ENCODE measurements at regions not wholly inside any gene's neighbourhood (a gene's known extent, or its start where the extent isn't known, plus 50 kb on each side); places are given as distances from the start of the nearest gene placed in this dataset.

DNA sequence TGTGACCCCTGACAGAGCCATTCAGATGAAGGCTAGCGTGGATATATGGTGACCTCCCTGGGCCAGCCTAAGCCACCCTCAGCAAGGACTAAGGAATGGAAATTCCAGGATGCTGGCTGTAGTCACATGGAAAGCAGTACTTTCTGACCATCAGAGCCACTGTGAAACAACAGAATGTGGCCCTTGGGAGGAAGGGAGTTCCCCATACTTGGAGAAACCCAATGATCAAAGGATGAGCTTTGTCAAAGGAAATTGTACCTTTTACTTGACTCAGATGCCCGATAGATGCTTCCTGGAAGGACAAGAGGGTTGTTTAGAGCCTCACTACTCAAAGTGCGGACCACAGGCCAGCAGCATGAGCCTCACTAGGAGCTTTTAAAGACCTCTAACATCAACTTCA, 484.5 kb upstream of the PROK2 start:
- TF ChIP-seq POLR2A (IDR thresholded peaks at IDR 0.05): no peak
- TF ChIP-seq, protein P1, sequence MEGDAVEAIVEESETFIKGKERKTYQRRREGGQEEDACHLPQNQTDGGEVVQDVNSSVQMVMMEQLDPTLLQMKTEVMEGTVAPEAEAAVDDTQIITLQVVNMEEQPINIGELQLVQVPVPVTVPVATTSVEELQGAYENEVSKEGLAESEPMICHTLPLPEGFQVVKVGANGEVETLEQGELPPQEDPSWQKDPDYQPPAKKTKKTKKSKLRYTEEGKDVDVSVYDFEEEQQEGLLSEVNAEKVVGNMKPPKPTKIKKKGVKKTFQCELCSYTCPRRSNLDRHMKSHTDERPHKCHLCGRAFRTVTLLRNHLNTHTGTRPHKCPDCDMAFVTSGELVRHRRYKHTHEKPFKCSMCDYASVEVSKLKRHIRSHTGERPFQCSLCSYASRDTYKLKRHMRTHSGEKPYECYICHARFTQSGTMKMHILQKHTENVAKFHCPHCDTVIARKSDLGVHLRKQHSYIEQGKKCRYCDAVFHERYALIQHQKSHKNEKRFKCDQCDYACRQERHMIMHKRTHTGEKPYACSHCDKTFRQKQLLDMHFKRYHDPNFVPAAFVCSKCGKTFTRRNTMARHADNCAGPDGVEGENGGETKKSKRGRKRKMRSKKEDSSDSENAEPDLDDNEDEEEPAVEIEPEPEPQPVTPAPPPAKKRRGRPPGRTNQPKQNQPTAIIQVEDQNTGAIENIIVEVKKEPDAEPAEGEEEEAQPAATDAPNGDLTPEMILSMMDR (IDR thresholded peaks at IDR 0.05): no peak

All from gastroesophageal sphincter (tissue), 3 donors.